CD14-positive monocyte (primary cell): ENCODE measurements at regions not wholly inside any gene's neighbourhood (a gene's known extent, or its start where the extent isn't known, plus 50 kb on each side); places are given as distances from the start of the nearest gene placed in this dataset.

Source experiments
- DNase-seq, 3 donors: peaks; one replicate each; pipeline ENCODE4 v3.0.0-alpha.2; 2011 to 2022
- H2AFZ ChIP-seq: 2 replicates; pipeline ENCODE4 v1.6.0; 2012; ENCODE audit warnings: mild to moderate bottlenecking, low read depth, low read length, inconsistent platforms; ENCODE audit not compliant: insufficient read depth, poor library complexity, severe bottlenecking
- H3K27ac ChIP-seq, 2 donors: 1 replicate in 1 of 2; 2 replicates in 1 of 2; pipeline ENCODE4 v1.5.1; 2012 to 2013; ENCODE audit warnings: low read length in 2 of 2, control low read depth in 1 of 2, inconsistent platforms in 1 of 2, low read depth in 1 of 2, mild to moderate bottlenecking in 1 of 2
- H3K27me3 ChIP-seq, 2 donors: one replicate each; pipeline versions ENCODE4 v1.6.0 to v1.6.1; 2011 to 2013; ENCODE audit warnings: low read length in 2 of 2; ENCODE audit not compliant: control insufficient read depth in 2 of 2, insufficient read depth in 2 of 2
- H3K36me3 ChIP-seq, 2 donors: replicated peaks in 1 of 2; 1 replicate in 1 of 2; 2 replicates in 1 of 2; pipeline versions ENCODE4 v1.5.1 to v1.6.1; 2012 to 2013; ENCODE audit warnings: low read length in 2 of 2, control low read depth in 1 of 2, inconsistent platforms in 1 of 2, mild to moderate bottlenecking in 1 of 2; ENCODE audit not compliant: insufficient read depth in 2 of 2, control insufficient read depth in 1 of 2
- H3K4me1 ChIP-seq, 2 donors: 1 replicate in 1 of 2; 2 replicates in 1 of 2; pipeline versions ENCODE4 v1.5.1 to v1.6.1; 2012 to 2013; ENCODE audit warnings: low read length in 2 of 2, control low read depth in 1 of 2, inconsistent platforms in 1 of 2, mild to moderate bottlenecking in 1 of 2, moderate library complexity in 1 of 2; ENCODE audit not compliant: insufficient read depth in 2 of 2, control insufficient read depth in 1 of 2
- H3K4me2 ChIP-seq: replicated peaks from 2 replicates; pipeline ENCODE3; 2012; ENCODE audit warnings: low read length, moderate library complexity, mild to moderate bottlenecking; ENCODE audit not compliant: poor library complexity, severe bottlenecking; ENCODE audit errors: extremely low read depth
- H3K4me3 ChIP-seq, 3 experiments: fragments of 200-600 bp in 1 of 3; sonication (generic) in 1 of 3; replicated peaks in 1 of 3; 1 replicate in 2 of 3; 2 replicates in 1 of 3; pipeline ENCODE4 v1.5.1; 2011 to 2013; ENCODE audit warnings: low read length in 3 of 3, mild to moderate bottlenecking in 3 of 3, control low read depth in 2 of 3, low read depth in 2 of 3, inconsistent platforms in 1 of 3, moderate library complexity in 1 of 3
- H3K79me2 ChIP-seq: 2 replicates; pipeline ENCODE4 v1.6.0; 2012; ENCODE audit warnings: mild to moderate bottlenecking, control low read depth, inconsistent platforms, low read length, moderate library complexity; ENCODE audit not compliant: insufficient read depth
- H3K9ac ChIP-seq: 2 replicates; pipeline ENCODE4 v1.6.0; 2017; ENCODE audit warnings: low read length, mild to moderate bottlenecking; ENCODE audit not compliant: insufficient read depth, poor library complexity, severe bottlenecking
- H3K9me3 ChIP-seq, 2 donors: replicated peaks in 1 of 2; 1 replicate in 1 of 2; 2 replicates in 1 of 2; pipeline versions ENCODE4 v1.5.1 to v1.6.1; 2012 to 2013; ENCODE audit warnings: low read length in 2 of 2, control low read depth in 1 of 2; ENCODE audit not compliant: control insufficient read depth in 1 of 2, insufficient read depth in 1 of 2
- H4K20me1 ChIP-seq: 2 replicates; pipeline ENCODE4 v1.6.0; 2012; ENCODE audit warnings: mild to moderate bottlenecking, low read length, control low read depth, moderate library complexity; ENCODE audit not compliant: insufficient read depth
- H3K27ac Mint-ChIP-seq, 7 donors: one replicate each; pipeline ENCODE4 v1.8.0; 2020; ENCODE audit warnings: mild to moderate bottlenecking in 7 of 7, mixed read lengths in 7 of 7, moderate library complexity in 6 of 7, inconsistent platforms in 2 of 7
- H3K27me3 Mint-ChIP-seq, 3 donors: one replicate each; pipeline ENCODE4 v1.8.0; 2021 to 2022; ENCODE audit warnings: low read depth in 3 of 3, mild to moderate bottlenecking in 3 of 3, mixed read lengths in 3 of 3, moderate library complexity in 3 of 3, inconsistent platforms in 1 of 3
- H3K36me3 Mint-ChIP-seq, 2 donors: one replicate each; pipeline ENCODE4 v1.8.0; 2020; ENCODE audit warnings: mixed read lengths in 2 of 2, inconsistent platforms in 1 of 2, mild to moderate bottlenecking in 1 of 2
- H3K4me1 Mint-ChIP-seq: one replicate; pipeline ENCODE4 v1.8.0; 2020; ENCODE audit warnings: mild to moderate bottlenecking, mixed read lengths
- H3K4me3 Mint-ChIP-seq, 2 donors: one replicate each; pipeline ENCODE4 v1.8.0; 2020; ENCODE audit warnings: mild to moderate bottlenecking in 2 of 2, mixed read lengths in 2 of 2, moderate library complexity in 1 of 2
- H3K9me3 Mint-ChIP-seq, 7 donors: one replicate each; pipeline ENCODE4 v1.8.0; 2020 to 2022; ENCODE audit warnings: mixed read lengths in 7 of 7, mild to moderate bottlenecking in 6 of 7, moderate library complexity in 6 of 7, inconsistent platforms in 2 of 7
- CTCF ChIP-seq: fragments of 200-600 bp; IDR thresholded peaks from one replicate; pipeline ENCODE4 v1.8.0; 2022; ENCODE audit warnings: antibody characterized with exemption, mild to moderate bottlenecking
- WGBS: methylation state at CpG from one replicate; pipeline ENCODE4 v1.1.5; 2013; ENCODE audit warnings: missing lambda C conversion rate; ENCODE audit not compliant: insufficient coverage; 5-methylcytosine and 5-hydroxymethylcytosine counted together
- intact Hi-C, 2 donors: fragments of 100-400 bp; cut with micrococcal nuclease; formaldehyde crosslinking; loops; one replicate each; pipeline versions ENCODE4 v1.15.0 to v1.15.1; 2023

DNA sequence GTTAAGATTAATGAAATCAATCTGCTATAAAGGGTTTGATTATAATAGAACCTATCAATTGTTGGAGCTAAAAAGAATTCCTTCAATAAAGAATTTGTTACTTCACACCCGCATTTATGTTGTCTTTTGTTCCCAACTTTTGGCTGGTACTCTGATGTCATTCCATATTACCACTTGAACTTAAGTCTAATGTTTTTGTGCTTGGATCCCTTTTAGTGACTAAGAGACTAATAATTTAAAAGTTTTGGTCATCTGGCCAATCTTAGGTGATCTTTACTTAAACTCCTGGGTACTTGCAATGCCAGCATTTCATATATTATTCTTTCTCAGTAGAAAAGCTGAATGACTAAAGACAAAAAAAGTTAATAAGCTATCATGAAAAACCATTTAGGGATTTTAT is 113.0 kb downstream of the TMEM30B start:
- no peak overlapping the region for H3K4me2 ChIP-seq
- H2AFZ ChIP-seq = no peak overlapping the region
- no peak for DNase-seq
- Mint-ChIP-seq H3K36me3 (no peaks in the 10 kb centered on the region), H3K4me1 (no peaks in the 10 kb centered on the region), H3K27me3 (peaks cover 4 to 21% (median 17%) of the 10 kb centered on the region in 3 donors), H3K4me3 (no peak overlapping the region), H3K27ac (no peak overlapping the region), H3K9me3 (peaks cover 4 to 14% (median 10%) of the 10 kb centered on the region in 7 donors)
- H4K20me1 ChIP-seq = no peaks in the 10 kb centered on the region
- no peak for TF ChIP-seq CTCF
- intact Hi-C loops = no loop called here
- H3K4me1 ChIP-seq = no peaks in the 10 kb centered on the region
- H3K27me3 ChIP-seq = peaks cover 0 to 6% of the 10 kb centered on the region in 2 donors
- H3K9me3 ChIP-seq = peaks cover 3 to 6% of the 10 kb centered on the region in 2 donors
- H3K4me3 ChIP-seq = no peak overlapping the region
- H3K36me3 ChIP-seq = no peaks in the 10 kb centered on the region
- no peak overlapping the region for H3K27ac ChIP-seq
- H3K9ac ChIP-seq = no peak overlapping the region
- no CpG with 5 or more reads among the region's 1 CpG for WGBS
- no peaks in the 10 kb centered on the region for H3K79me2 ChIP-seq

DNA sequence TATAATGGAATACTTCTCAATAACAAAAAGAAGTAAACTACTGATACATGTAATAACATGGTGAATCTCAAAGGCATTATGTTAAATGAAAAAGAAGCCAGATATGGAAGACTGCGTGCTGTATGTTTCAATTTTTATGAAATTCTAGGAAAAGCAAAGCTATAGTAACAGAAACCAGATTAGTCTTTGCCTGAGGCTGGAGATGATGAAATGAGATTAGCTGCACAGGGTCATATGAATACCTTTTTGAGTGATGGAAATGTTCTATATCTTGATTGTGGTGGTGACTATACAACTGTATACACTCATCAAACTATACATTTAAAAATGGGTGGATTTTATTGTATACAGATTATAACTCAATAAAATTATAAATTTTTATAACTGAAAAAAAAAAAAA is 113.5 kb downstream of the TMEM30B start:
- no peak overlapping the region for H3K4me3 ChIP-seq
- no peaks in the 10 kb centered on the region for H3K79me2 ChIP-seq
- H3K9ac ChIP-seq = no peak overlapping the region
- H2AFZ ChIP-seq = no peak overlapping the region
- DNase-seq = no peak
- H3K27ac ChIP-seq = no peak overlapping the region
- no peaks in the 10 kb centered on the region for H4K20me1 ChIP-seq
- intact Hi-C loops = no loop called here
- peaks cover 0 to 6% of the 10 kb centered on the region in 2 donors for H3K27me3 ChIP-seq
- Mint-ChIP-seq H3K9me3 (peaks cover 1 to 10% (median 7%) of the 10 kb centered on the region in 7 donors), H3K27me3 (peaks cover 4 to 20% (median 17%) of the 10 kb centered on the region in 3 donors), H3K27ac (no peak overlapping the region), H3K36me3 (no peaks in the 10 kb centered on the region), H3K4me3 (no peak overlapping the region), H3K4me1 (no peaks in the 10 kb centered on the region)
- no peaks in the 10 kb centered on the region for H3K36me3 ChIP-seq
- no peaks in the 10 kb centered on the region for H3K4me1 ChIP-seq
- no peak for TF ChIP-seq CTCF
- H3K4me2 ChIP-seq = no peak overlapping the region
- no CpG with 5 or more reads among the region's 1 CpG for WGBS
- H3K9me3 ChIP-seq = peaks cover under 1% of the 10 kb centered on the region in 2 donors
